ENCODE measurements at regions not wholly inside any gene's neighbourhood (a gene's known extent, or its start where the extent isn't known, plus 50 kb on each side); places are given as distances from the start of the nearest gene placed in this dataset.

DNA sequence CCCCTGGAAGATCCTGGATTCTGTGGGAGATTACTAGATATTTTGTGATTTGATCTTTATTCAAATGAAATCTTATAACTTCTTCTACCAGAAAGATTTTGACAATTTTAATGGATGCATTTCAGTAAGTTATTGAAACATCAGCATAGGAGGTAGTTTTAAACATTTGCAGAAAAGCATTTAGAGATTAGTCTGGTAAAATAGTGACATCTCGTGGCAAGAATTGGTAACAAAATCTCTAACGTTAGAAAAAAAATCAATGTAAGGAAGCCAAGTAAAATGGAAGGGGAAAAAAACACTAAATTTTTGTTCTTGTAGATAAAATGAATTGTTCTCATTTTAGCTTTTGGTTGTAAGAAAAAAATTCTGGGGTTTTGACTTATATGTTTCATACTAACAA, 73.3 kb downstream of the TASL start:
- peak; percentile 9 for DNase-seq

GRCh38 chrX:30495468-30495867, 82.1 kb downstream of the TASL start:
- no peak for DNase-seq

DNA sequence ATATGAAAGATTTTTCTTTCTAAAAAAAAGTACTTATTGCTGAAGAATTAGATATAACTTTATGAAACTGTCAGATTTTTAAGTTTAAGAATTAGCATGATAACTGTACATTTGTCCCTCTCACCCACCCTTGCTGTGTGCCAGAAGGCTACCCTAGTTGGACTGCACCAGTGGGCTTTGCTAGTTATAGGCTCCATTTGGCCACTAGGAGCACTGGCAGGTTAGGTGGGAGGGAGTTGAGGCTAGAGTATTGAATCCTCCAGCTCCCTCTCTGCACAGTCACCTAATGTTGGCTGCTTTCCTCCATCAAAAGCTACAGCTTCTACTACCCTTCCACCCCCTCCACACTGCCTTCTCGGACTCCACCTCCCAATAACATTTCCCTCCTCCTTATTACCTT, 84.2 kb downstream of the TASL start:
- DNase-seq = no peak

- DNase-seq = no peak
Observed at GRCh38 chrX:30489323-30489722, 88.2 kb downstream of the TASL start.

DNA sequence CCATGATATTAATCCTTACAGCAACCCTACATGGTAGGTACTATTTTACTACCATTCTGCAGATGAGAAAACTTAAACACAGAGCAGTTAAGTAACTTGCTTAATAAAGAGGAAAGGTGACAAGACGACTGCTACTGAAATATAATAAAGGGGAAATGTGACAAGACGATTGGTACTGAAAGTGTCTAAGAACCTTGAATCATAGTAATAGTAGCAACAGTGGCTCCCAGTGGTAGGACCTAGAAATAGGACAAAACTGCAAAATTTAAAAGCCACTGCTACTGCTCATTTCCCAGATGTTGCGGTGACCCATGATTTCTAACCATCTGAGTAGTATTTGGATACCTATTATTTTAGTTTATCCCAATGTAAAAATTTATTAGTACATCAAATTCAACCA, 89.5 kb downstream of the TASL start:
- DNase-seq = no peak

DNA sequence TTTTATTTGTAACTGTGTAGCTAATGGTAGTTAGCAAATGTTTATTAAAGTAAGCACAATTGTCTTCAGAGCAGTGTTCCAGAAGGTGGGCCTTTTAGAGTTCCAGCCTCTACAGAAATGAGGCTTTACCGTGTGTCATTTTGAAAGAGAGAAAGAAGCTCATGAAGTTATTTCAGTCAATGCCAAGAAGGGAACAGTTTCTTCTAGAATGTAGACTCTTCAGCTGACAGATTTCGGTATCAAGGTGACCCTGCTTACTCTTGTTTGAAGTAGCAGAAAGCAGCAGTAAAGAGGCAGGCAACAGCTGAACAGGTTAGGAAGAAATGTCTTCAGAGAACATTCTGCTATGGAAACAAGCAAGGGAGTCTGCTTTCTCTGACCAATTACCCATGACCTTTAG, 93.6 kb downstream of the TASL start:
- DNase-seq = no peak

DNA sequence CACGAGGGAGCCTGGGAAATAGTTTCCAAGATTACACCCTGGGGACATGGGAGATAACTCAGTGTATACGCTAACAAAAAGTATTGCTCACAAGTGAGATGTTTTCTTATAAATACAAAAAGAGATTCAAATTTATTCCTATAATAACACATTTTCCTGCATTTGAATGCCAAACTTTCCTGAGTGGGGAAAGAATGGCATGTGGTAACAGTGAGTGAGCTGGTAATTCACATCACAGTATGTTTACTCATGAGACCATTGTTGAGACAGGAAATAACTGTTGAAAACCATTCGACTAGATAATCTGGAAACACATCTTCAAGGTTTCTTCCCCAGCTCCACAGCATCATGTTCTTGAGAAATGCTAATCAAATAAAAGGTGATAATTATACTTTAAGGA, 109.1 kb downstream of the TASL start:
- no peak for DNase-seq
